ENCODE measurements at regions not wholly inside any gene's neighbourhood (a gene's known extent, or its start where the extent isn't known, plus 50 kb on each side); places are given as distances from the start of the nearest gene placed in this dataset.

GRCh38 chr13:44680746-44681355 lies 104.7 kb upstream of the TSC22D1 start:
- Histone ChIP-seq H3K4me1 (ENCODE audit: control insufficient read depth, insufficient read depth, low read length) (no peaks in the 10 kb centered on the region), H3K27ac (ENCODE audit: low read length) (no peak overlapping the region), H3K27me3 (ENCODE audit: control insufficient read depth, insufficient read depth, low read length) (no peaks in the 10 kb centered on the region), H3K4me3 (ENCODE audit: low read length) (no peak overlapping the region), H3K36me3 (ENCODE audit: control insufficient read depth, insufficient read depth, low read length) (no peaks in the 10 kb centered on the region), H3K9me3 (ENCODE audit: control insufficient read depth, insufficient read depth, low read length) (no peaks in the 10 kb centered on the region)
- DNase-seq, result no peak
- no peak overlapping the region for H3K27ac Mint-ChIP-seq
- H3K4me1 Mint-ChIP-seq, result peaks cover 10% of the 10 kb centered on the region in 2 donors
- no peak for TF ChIP-seq CTCF (IDR thresholded peaks at IDR 0.05)
- peaks cover 0 to 8% of the 10 kb centered on the region in 2 donors for H3K27me3 Mint-ChIP-seq (ENCODE audit: low read depth in 2 of 2)
- no peak for ATAC-seq
- no peak overlapping the region for H3K4me3 Mint-ChIP-seq
- peaks cover 1 to 3% of the 10 kb centered on the region in 2 donors for H3K9me3 Mint-ChIP-seq
- intact Hi-C loops (cut with micrococcal nuclease), result no loop called here
- no peaks in the 10 kb centered on the region for H3K36me3 Mint-ChIP-seq

GRCh38 chr13:44679597-44679996 lies 103.5 kb upstream of the TSC22D1 start:
- intact Hi-C loops (cut with micrococcal nuclease), result no loop called here
- WGBS (ENCODE audit: insufficient coverage), result 86% methylated on average over 4 of the region's 4 CpGs
- no peak for TF ChIP-seq CTCF (IDR thresholded peaks at IDR 0.05)
- no peak overlapping the region for H3K4me3 Mint-ChIP-seq
- no peaks in the 10 kb centered on the region for H3K4me1 ChIP-seq (ENCODE audit: control insufficient read depth, insufficient read depth, low read length)
- no peaks in the 10 kb centered on the region for H3K4me1 Mint-ChIP-seq
- no peaks in the 10 kb centered on the region for H3K9me3 Mint-ChIP-seq
- ATAC-seq (no peak), DNase-seq (no peak)
- peaks cover 0 to 8% of the 10 kb centered on the region in 2 donors for H3K27me3 Mint-ChIP-seq (ENCODE audit: low read depth in 2 of 2)
- H3K27ac Mint-ChIP-seq, result no peak overlapping the region
- H3K36me3 ChIP-seq (ENCODE audit: control insufficient read depth, insufficient read depth, low read length), result no peaks in the 10 kb centered on the region
- H3K4me3 ChIP-seq (ENCODE audit: low read length), result no peak overlapping the region
- no peak overlapping the region for H3K27ac ChIP-seq (ENCODE audit: low read length)
- no peaks in the 10 kb centered on the region for H3K36me3 Mint-ChIP-seq
- no peaks in the 10 kb centered on the region for H3K27me3 ChIP-seq (ENCODE audit: control insufficient read depth, insufficient read depth, low read length)
- H3K9me3 ChIP-seq (ENCODE audit: control insufficient read depth, insufficient read depth, low read length), result no peaks in the 10 kb centered on the region

DNA sequence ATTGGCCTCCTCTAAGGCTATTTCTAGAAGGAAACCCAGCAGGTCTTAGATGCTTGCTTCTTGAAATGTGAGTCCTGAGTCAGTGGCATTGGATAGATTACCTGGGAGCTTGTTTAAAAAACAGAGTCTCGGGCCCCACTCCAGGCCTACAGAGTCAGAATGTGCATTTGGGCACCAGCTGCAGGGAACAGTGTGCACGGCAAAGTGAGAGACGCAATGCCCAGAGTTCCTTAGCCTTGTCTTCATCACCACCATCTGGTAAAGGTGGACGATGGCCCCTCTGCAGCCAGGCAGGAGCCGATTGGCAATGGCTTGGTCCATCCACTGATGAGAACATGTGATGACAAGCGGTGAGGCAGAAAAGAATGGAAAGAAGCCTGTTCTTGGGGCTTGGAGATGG lies 102.1 kb upstream of the TSC22D1 start:
- Mint-ChIP-seq H3K9me3 (no peaks in the 10 kb centered on the region), H3K27ac (no peak overlapping the region), H3K36me3 (no peaks in the 10 kb centered on the region), H3K27me3 (ENCODE audit: low read depth in 2 of 2) (peaks cover 0 to 8% of the 10 kb centered on the region in 2 donors), H3K4me3 (no peak overlapping the region), H3K4me1 (no peaks in the 10 kb centered on the region)
- H3K4me3 ChIP-seq (ENCODE audit: low read length), result no peak overlapping the region
- no peak for ATAC-seq
- intact Hi-C loops (cut with micrococcal nuclease), result no loop called here
- 96% methylated on average over 6 of the region's 6 CpGs for WGBS (ENCODE audit: insufficient coverage)
- DNase-seq, result no peak
- no peak for TF ChIP-seq CTCF (IDR thresholded peaks at IDR 0.05)
- no peak overlapping the region for H3K27ac ChIP-seq (ENCODE audit: low read length)
- H3K9me3 ChIP-seq (ENCODE audit: control insufficient read depth, insufficient read depth, low read length), result no peaks in the 10 kb centered on the region
- H3K27me3 ChIP-seq (ENCODE audit: control insufficient read depth, insufficient read depth, low read length), result no peaks in the 10 kb centered on the region
- no peaks in the 10 kb centered on the region for H3K36me3 ChIP-seq (ENCODE audit: control insufficient read depth, insufficient read depth, low read length)
- H3K4me1 ChIP-seq (ENCODE audit: control insufficient read depth, insufficient read depth, low read length), result no peaks in the 10 kb centered on the region

- Mint-ChIP-seq H3K4me3 (no peak overlapping the region), H3K36me3 (no peaks in the 10 kb centered on the region), H3K9me3 (no peaks in the 10 kb centered on the region), H3K4me1 (no peaks in the 10 kb centered on the region), H3K27ac (no peak overlapping the region), H3K27me3 (ENCODE audit: low read depth in 2 of 2) (peaks cover 0 to 8% of the 10 kb centered on the region in 2 donors)
- no peak for TF ChIP-seq CTCF (IDR thresholded peaks at IDR 0.05)
- ATAC-seq (no peak), DNase-seq (no peak)
- H3K27ac ChIP-seq (ENCODE audit: low read length), result no peak overlapping the region
- intact Hi-C loops (cut with micrococcal nuclease), result no loop called here
- no peaks in the 10 kb centered on the region for H3K36me3 ChIP-seq (ENCODE audit: control insufficient read depth, insufficient read depth, low read length)
- no peaks in the 10 kb centered on the region for H3K9me3 ChIP-seq (ENCODE audit: control insufficient read depth, insufficient read depth, low read length)
- H3K4me1 ChIP-seq (ENCODE audit: control insufficient read depth, insufficient read depth, low read length), result no peaks in the 10 kb centered on the region
- H3K27me3 ChIP-seq (ENCODE audit: control insufficient read depth, insufficient read depth, low read length), result no peaks in the 10 kb centered on the region
- H3K4me3 ChIP-seq (ENCODE audit: low read length), result no peak overlapping the region
- WGBS (ENCODE audit: insufficient coverage), result 59% methylated on average over 2 of the region's 3 CpGs
These were observed 100.4 kb upstream of the TSC22D1 start for GRCh38 chr13:44676534-44676933.
